K562 (cell line): ENCODE measurements at regions not wholly inside any gene's neighbourhood (a gene's known extent, or its start where the extent isn't known, plus 50 kb on each side); places are given as distances from the start of the nearest gene placed in this dataset.

Experiments used
- ATAC-seq: fragments of 200-7000 bp; cut with Tn5 transposase; 3 replicates; pipeline ENCODE4 v1.9.1; 2020; ENCODE audit warnings: moderate library complexity
- BruUV-seq: library from RNA; stranded (reverse); fragments of 400-500 nt; replicated peaks from 2 replicates; lab custom pipeline; 2021; lab: Mats Ljungman, UMichigan
- CTCF ChIA-PET: fragments of 300-600 bp; formaldehyde crosslinking; extraction: SDS; loops from one replicate; lab custom pipeline; 2021; ENCODE audit warnings: low intra/inter-chr PET ratio; lab: Yijun Ruan, JAX
- POLR2A ChIA-PET: fragments of 300-600, 350-650 bp; sonication (Branson Sonifier 250); formaldehyde crosslinking; extraction: SDS; loops from one replicate; lab custom pipeline; 2021; ENCODE audit warnings: antibody characterized with exemption, inconsistent platforms; lab: Yijun Ruan, JAX
- DNase-seq, 4 experiments: peaks; one replicate each; pipeline versions ENCODE4 v3.0.0 to v3.0.0-alpha.2; 2011 to 2018; ENCODE audit warnings: low spot score in 3 of 4, mixed read lengths in 3 of 4; ENCODE audit errors: extremely low read depth in 1 of 4
- FAIRE-seq: peaks from 2 replicates; lab custom pipeline; 2011; peaks lifted over from hg19 to GRCh38; lab: Jason Lieb, UNC
- H2AFZ ChIP-seq: 2 replicates; pipeline ENCODE4 v1.6.0; 2011; ENCODE audit warnings: low read depth, low read length, control low read depth, inconsistent platforms
- H3K27ac ChIP-seq: fragments of 200-600 bp; 3 replicates; pipeline ENCODE4 v1.8.0; 2011; ENCODE audit warnings: low read depth, mild to moderate bottlenecking, control low read depth, inconsistent platforms, low read length, moderate library complexity, mixed read lengths; ENCODE audit errors: extremely low read depth
- H3K27me3 ChIP-seq, 2 experiments: fragments of 300-600 bp in 1 of 2; 2 replicates in 1 of 2; 3 replicates in 1 of 2; pipeline versions ENCODE4 v1.6.0 to v1.8.0; 2011; ENCODE audit warnings: inconsistent platforms in 2 of 2, low read length in 2 of 2, mild to moderate bottlenecking in 1 of 2, mixed read lengths in 1 of 2, moderate library complexity in 1 of 2; ENCODE audit not compliant: control insufficient read depth in 2 of 2, insufficient read depth in 2 of 2
- H3K36me3 ChIP-seq: fragments of 300-600 bp; 3 replicates; pipeline ENCODE4 v1.8.0; 2011; ENCODE audit warnings: mild to moderate bottlenecking, low read length, inconsistent platforms; ENCODE audit not compliant: control insufficient read depth, insufficient read depth
- H3K4me1 ChIP-seq, 2 experiments: fragments of 200-600 bp in 1 of 2; replicated peaks in 1 of 2; 2 replicates in 1 of 2; 3 replicates in 1 of 2; pipeline versions ENCODE4 v1.5.1 to v1.8.0; 2011; ENCODE audit warnings: inconsistent platforms in 2 of 2, low read length in 2 of 2, mild to moderate bottlenecking in 1 of 2, mixed read lengths in 1 of 2, moderate library complexity in 1 of 2; ENCODE audit not compliant: control insufficient read depth in 2 of 2, insufficient read depth in 2 of 2
- H3K4me2 ChIP-seq: 2 replicates; pipeline ENCODE4 v1.6.1; 2011; ENCODE audit warnings: low read length, control low read depth, inconsistent platforms, mixed read lengths; ENCODE audit not compliant: insufficient read depth
- H3K4me3 ChIP-seq: fragments of 200-600 bp; sonication (generic), shearing (Covaris generic); 2 replicates; pipeline ENCODE4 v1.5.1; 2016; ENCODE audit warnings: control low read depth, inconsistent platforms
- H3K79me2 ChIP-seq: fragments of 200-600 bp; 3 replicates; pipeline ENCODE4 v1.8.0; 2011; ENCODE audit warnings: low read length, inconsistent platforms; ENCODE audit not compliant: control insufficient read depth, insufficient read depth
- H3K9ac ChIP-seq, 2 experiments: 2 replicates each; pipeline versions ENCODE4 v1.6.0 to v1.6.1; 2011; ENCODE audit warnings: low read depth in 2 of 2, low read length in 2 of 2, control low read depth in 1 of 2, inconsistent platforms in 1 of 2, mild to moderate bottlenecking in 1 of 2, mixed read lengths in 1 of 2; ENCODE audit not compliant: insufficient read depth in 1 of 2
- H3K9me1 ChIP-seq: one replicate; pipeline ENCODE4 v1.6.0; 2011; ENCODE audit warnings: inconsistent platforms, mild to moderate bottlenecking, low read length, moderate library complexity; ENCODE audit not compliant: control insufficient read depth, insufficient read depth
- H3K9me3 ChIP-seq: replicated peaks from 2 replicates; pipeline ENCODE4 v1.5.1; 2011; ENCODE audit warnings: low read depth, low read length, inconsistent platforms; ENCODE audit not compliant: control insufficient read depth, insufficient read depth
- H4K20me1 ChIP-seq: replicated peaks from 2 replicates; pipeline ENCODE4 v1.6.1; 2011; ENCODE audit warnings: low read length, inconsistent platforms, mixed read lengths; ENCODE audit not compliant: control insufficient read depth, insufficient read depth
- DIDO1 ChIP-seq: fragments of 450-650 bp; IDR thresholded peaks from 2 replicates; pipeline ENCODE4 v1.6.1; 2016; ENCODE audit warnings: low read depth, missing biosample characterization, missing genetic modification characterization
- EGR1 ChIP-seq: fragments of 450-650 bp; conservative IDR thresholded peaks from 2 replicates; pipeline ENCODE4 v1.6.1; 2017; ENCODE audit warnings: mild to moderate bottlenecking
- HMGN3 ChIP-seq: IDR thresholded peaks from 2 replicates; pipeline ENCODE4 v1.6.1; 2011; ENCODE audit warnings: borderline replicate concordance, low read depth, mild to moderate bottlenecking, mixed read lengths, low read length; ENCODE audit not compliant: insufficient read length; ENCODE audit errors: extremely low read depth
- MECOM ChIP-seq: fragments of 250-450 bp; sonication (Bioruptor Pico); IDR thresholded peaks from 2 replicates; pipeline ENCODE4 v1.8.0; 2022; ENCODE audit warnings: inconsistent platforms
- RBBP5 ChIP-seq: fragments of 200-600 bp; sonication (generic); IDR thresholded peaks from 2 replicates; pipeline ENCODE4 v1.6.1; 2012; ENCODE audit warnings: borderline replicate concordance, mild to moderate bottlenecking, low read length, control low read depth, inconsistent platforms; ENCODE audit not compliant: insufficient read depth, poor library complexity, severe bottlenecking
- SRSF3 ChIP-seq: fragments of 200-400 bp; formaldehyde crosslinking; IDR thresholded peaks from 2 replicates; pipeline ENCODE4 v1.6.1; 2016; ENCODE audit warnings: mild to moderate bottlenecking, low read length, moderate library complexity; ENCODE audit not compliant: insufficient read depth
- WGBS: fragments of 100-300 bp; shearing (Covaris generic); methylation state at CpG from one replicate; pipeline ENCODE4 v1.1.6; 2016; ENCODE audit warnings: low coverage, mixed read lengths; ENCODE audit not compliant: insufficient coverage; ENCODE audit errors: missing lambda C conversion rate; 5-methylcytosine and 5-hydroxymethylcytosine counted together
- in situ Hi-C: fragments of 300-500 bp; cut with MboI; formaldehyde crosslinking; loops from 4 replicates; pipeline ENCODE4 v1.15.0; 2018; ENCODE audit warnings: inconsistent platforms, mixed read lengths
- intact Hi-C: fragments of 100-400 bp; cut with micrococcal nuclease; formaldehyde crosslinking; loops from 2 replicates; pipeline ENCODE4 v1.14.2; 2022
- TF ChIP-seq, protein P1 (sequence below): fragments of 450-650 bp; IDR thresholded peaks from 2 replicates; pipeline ENCODE4 v1.6.1; 2017; ENCODE audit warnings: antibody characterized with exemption, mild to moderate bottlenecking
- TF ChIP-seq, protein P2 (sequence below): IDR thresholded peaks from 2 replicates; pipeline ENCODE4 v1.6.1; 2011; ENCODE audit not compliant: insufficient read length; ENCODE audit errors: extremely low read depth

DNA sequence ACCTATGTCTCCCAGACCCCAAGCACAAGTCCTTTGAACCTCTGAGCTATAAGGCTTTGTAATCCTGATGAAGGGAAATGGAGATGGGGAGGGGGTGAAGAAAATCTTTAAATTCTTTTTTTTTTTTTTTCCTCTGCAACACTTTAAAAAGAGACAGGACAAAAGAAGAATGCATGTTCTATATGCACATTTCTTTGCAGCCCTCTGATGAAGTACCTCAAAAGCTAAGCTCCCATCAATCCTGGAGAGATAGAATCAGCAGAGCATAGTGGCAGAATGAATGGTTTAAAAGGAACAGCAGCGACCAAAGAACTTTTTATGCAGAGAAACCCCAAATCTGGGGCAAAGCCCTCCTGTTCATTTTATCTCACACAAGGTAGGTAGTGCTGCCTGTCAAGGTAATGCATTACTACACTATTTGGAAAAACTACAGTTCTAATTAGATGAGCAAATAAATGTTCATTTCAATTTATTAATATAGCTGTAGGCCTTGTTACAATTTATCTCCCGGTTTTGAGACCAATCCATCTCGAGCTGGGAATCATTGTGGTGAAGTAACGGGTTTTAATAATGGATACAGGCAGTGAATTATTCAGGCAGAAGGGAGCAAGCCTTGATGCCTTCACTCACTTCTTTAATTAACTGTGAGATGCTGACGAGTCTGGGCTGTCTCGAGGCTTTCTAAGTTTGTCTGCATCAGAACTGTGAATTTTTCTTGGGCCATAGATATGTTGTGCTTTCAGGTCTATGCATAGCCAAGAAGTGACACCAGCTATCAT lies 173.5 kb upstream of the ZNF608 start:
- POLR2A ChIA-PET, result interaction anchor here (0.6 kb wide), 1 partner anchor 407 kb away, joined by 3 read pairs; no protein-coding TSS in a partner anchor
- no peak for ATAC-seq
- H3K36me3 ChIP-seq, result no peaks in the 10 kb centered on the region
- in situ Hi-C loops, result no loop called here
- no peak overlapping the region for H3K27ac ChIP-seq
- TF ChIP-seq DIDO1 (tag), result no peak
- TF ChIP-seq, all 486 proteins: peak for 0
- Histone ChIP-seq H2AFZ (no peak overlapping the region), H3K9me3 (no peaks in the 10 kb centered on the region), H3K9me1 (no peaks in the 10 kb centered on the region), H3K27me3 (no peaks in the 10 kb centered on the region), H3K4me2 (no peak overlapping the region), H3K4me1 (no peaks in the 10 kb centered on the region), H4K20me1 (no peaks in the 10 kb centered on the region), H3K79me2 (no peaks in the 10 kb centered on the region), H3K9ac (no peak overlapping the region), H3K4me3 (no peak overlapping the region)
- DNase-seq (no peak), FAIRE-seq (no peak)
- BruUV-seq, result no TSS peak
- 16% methylated on average over 6 of the region's 6 CpGs for WGBS
- CTCF ChIA-PET, result no interaction called here
- intact Hi-C loops, result no loop called here

DNA sequence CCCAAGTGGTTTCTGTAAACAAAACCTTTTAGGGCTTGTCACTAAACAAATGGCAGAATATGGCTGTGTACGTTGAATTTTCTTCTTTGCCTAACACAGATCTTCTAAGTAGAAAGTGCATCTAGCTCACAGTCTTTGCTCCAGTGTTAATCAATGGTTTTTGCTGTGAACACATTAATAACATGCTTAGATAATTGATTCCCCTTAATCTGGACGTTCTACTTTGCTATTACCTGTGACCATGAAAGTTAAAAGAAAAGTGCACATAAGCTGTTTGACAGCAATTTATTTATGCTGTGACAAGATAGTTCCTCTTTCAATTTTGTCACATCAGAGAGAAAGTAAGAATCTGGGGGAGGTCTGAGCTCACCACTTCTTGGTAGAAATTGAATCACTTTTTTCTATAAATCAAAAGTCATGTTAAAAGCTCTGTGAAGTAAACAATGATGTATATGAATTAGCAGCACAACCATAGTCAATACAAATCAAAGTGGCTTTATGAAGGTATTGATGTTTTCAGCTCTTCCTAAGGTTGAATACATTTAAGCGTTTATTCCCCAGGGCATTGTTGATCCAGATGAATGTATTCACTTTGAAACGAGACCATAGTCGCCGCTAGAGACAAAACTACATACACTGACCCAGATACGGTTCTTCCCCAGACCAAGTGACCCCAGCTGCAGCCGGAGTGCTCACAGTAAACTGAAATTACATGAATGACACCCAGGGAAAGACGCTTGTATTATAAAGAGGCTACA lies 174.6 kb upstream of the ZNF608 start:
- no peak overlapping the region for H3K4me3 ChIP-seq
- ATAC-seq, result no peak
- no peak overlapping the region for H3K27ac ChIP-seq
- TF ChIP-seq, protein P1, sequence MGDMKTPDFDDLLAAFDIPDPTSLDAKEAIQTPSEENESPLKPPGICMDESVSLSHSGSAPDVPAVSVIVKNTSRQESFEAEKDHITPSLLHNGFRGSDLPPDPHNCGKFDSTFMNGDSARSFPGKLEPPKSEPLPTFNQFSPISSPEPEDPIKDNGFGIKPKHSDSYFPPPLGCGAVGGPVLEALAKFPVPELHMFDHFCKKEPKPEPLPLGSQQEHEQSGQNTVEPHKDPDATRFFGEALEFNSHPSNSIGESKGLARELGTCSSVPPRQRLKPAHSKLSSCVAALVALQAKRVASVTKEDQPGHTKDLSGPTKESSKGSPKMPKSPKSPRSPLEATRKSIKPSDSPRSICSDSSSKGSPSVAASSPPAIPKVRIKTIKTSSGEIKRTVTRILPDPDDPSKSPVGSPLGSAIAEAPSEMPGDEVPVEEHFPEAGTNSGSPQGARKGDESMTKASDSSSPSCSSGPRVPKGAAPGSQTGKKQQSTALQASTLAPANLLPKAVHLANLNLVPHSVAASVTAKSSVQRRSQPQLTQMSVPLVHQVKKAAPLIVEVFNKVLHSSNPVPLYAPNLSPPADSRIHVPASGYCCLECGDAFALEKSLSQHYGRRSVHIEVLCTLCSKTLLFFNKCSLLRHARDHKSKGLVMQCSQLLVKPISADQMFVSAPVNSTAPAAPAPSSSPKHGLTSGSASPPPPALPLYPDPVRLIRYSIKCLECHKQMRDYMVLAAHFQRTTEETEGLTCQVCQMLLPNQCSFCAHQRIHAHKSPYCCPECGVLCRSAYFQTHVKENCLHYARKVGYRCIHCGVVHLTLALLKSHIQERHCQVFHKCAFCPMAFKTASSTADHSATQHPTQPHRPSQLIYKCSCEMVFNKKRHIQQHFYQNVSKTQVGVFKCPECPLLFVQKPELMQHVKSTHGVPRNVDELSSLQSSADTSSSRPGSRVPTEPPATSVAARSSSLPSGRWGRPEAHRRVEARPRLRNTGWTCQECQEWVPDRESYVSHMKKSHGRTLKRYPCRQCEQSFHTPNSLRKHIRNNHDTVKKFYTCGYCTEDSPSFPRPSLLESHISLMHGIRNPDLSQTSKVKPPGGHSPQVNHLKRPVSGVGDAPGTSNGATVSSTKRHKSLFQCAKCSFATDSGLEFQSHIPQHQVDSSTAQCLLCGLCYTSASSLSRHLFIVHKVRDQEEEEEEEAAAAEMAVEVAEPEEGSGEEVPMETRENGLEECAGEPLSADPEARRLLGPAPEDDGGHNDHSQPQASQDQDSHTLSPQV, result no peak
- TF ChIP-seq HMGN3 (no peak), SRSF3 (no peak), MECOM (CRISPR knock-in tag) (no peak), RBBP5 (no peak), EGR1 (no peak)
- TF ChIP-seq, protein P2, sequence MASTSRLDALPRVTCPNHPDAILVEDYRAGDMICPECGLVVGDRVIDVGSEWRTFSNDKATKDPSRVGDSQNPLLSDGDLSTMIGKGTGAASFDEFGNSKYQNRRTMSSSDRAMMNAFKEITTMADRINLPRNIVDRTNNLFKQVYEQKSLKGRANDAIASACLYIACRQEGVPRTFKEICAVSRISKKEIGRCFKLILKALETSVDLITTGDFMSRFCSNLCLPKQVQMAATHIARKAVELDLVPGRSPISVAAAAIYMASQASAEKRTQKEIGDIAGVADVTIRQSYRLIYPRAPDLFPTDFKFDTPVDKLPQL, result no peak

More for the DNA sequence above, 174.6 kb upstream of the ZNF608 start:
- DNase-seq, result no peak
- BruUV-seq, result no TSS peak
- intact Hi-C loops (no loop called here), in situ Hi-C loops (no loop called here)
- Histone ChIP-seq H4K20me1 (no peaks in the 10 kb centered on the region), H3K9ac (no peak overlapping the region), H3K9me1 (no peaks in the 10 kb centered on the region), H3K4me2 (no peak overlapping the region), H3K4me1 (no peaks in the 10 kb centered on the region), H3K9me3 (no peaks in the 10 kb centered on the region), H3K36me3 (no peaks in the 10 kb centered on the region), H3K27me3 (no peaks in the 10 kb centered on the region), H2AFZ (no peak overlapping the region), H3K79me2 (no peaks in the 10 kb centered on the region)
- WGBS, result 12% methylated on average over 9 of the region's 9 CpGs
- CTCF ChIA-PET, result no interaction called here
- no peak for FAIRE-seq
- POLR2A ChIA-PET, result no interaction called here
